ENCODE measurements at regions not wholly inside any gene's neighbourhood (a gene's known extent, or its start where the extent isn't known, plus 50 kb on each side); places are given as distances from the start of the nearest gene placed in this dataset.

- no peak for DNase-seq (ENCODE audit: low spot score)
These were observed 50.8 kb upstream of the JAG1 start for GRCh38 chr20:10724449-10725173.

- no peak for DNase-seq (ENCODE audit: low spot score)
These were observed 55.3 kb upstream of the JAG1 start for GRCh38 chr20:10728873-10729670.

GRCh38 chr20:10729785-10730184, 56.0 kb upstream of the JAG1 start:
- DNase-seq (ENCODE audit: low spot score): no peak

GRCh38 chr20:10730629-10731183, 56.9 kb upstream of the JAG1 start:
- no peak for DNase-seq (ENCODE audit: low spot score)

- no peak for DNase-seq (ENCODE audit: low spot score)
These were observed 57.6 kb upstream of the JAG1 start for GRCh38 chr20:10731190-10731965.

- DNase-seq (ENCODE audit: low spot score): no peak
These were observed 59.3 kb upstream of the JAG1 start for GRCh38 chr20:10733122-10733521.

- DNase-seq (ENCODE audit: low spot score): no peak
These were observed 61.6 kb upstream of the JAG1 start for GRCh38 chr20:10735195-10735949.

GRCh38 chr20:10739134-10739533, 65.3 kb upstream of the JAG1 start:
- DNase-seq (ENCODE audit: low spot score): no peak

- DNase-seq (ENCODE audit: low spot score): no peak
These were observed 65.8 kb upstream of the JAG1 start for GRCh38 chr20:10739566-10739965.

- DNase-seq (ENCODE audit: low spot score): no peak
These were observed 67.3 kb upstream of the JAG1 start for GRCh38 chr20:10741060-10741459.

- no peak for DNase-seq (ENCODE audit: low spot score)
These were observed 72.0 kb upstream of the JAG1 start for GRCh38 chr20:10745790-10746189.

- DNase-seq (ENCODE audit: low spot score): no peak
These were observed 73.2 kb upstream of the JAG1 start for GRCh38 chr20:10747019-10747418.

- no peak for DNase-seq (ENCODE audit: low spot score)
These were observed 75.3 kb upstream of the JAG1 start for GRCh38 chr20:10749084-10749483.

- DNase-seq (ENCODE audit: low spot score): no peak
These were observed 78.4 kb upstream of the JAG1 start for GRCh38 chr20:10752206-10752605.

GRCh38 chr20:10754824-10755223, 81.0 kb upstream of the JAG1 start:
- no peak for DNase-seq (ENCODE audit: low spot score)

GRCh38 chr20:10758446-10758845, 84.6 kb upstream of the JAG1 start:
- no peak for DNase-seq (ENCODE audit: low spot score)

GRCh38 chr20:10761232-10761631, 87.4 kb upstream of the JAG1 start:
- no peak for DNase-seq (ENCODE audit: low spot score)

- DNase-seq (ENCODE audit: low spot score): no peak
These were observed 88.0 kb upstream of the JAG1 start for GRCh38 chr20:10761786-10762185.

GRCh38 chr20:10762216-10762615, 88.4 kb upstream of the JAG1 start:
- no peak for DNase-seq (ENCODE audit: low spot score)

GRCh38 chr20:10763112-10763511, 89.3 kb upstream of the JAG1 start:
- no peak for DNase-seq (ENCODE audit: low spot score)

GRCh38 chr20:10769700-10770099, 95.9 kb upstream of the JAG1 start:
- DNase-seq (ENCODE audit: low spot score): no peak

- no peak for DNase-seq (ENCODE audit: low spot score)
These were observed 97.0 kb upstream of the JAG1 start for GRCh38 chr20:10770753-10771152.

All from HuH-7 (cell line).